GM12872 (cell line): ENCODE measurements at regions not wholly inside any gene's neighbourhood (a gene's known extent, or its start where the extent isn't known, plus 50 kb on each side); places are given as distances from the start of the nearest gene placed in this dataset.

ENCODE experiments used
- CTCF ChIP-seq: IDR thresholded peaks from 3 replicates; pipeline ENCODE4 v1.5.1; 2011; ENCODE audit warnings: low read depth, mild to moderate bottlenecking, low read length, moderate library complexity; ENCODE audit not compliant: insufficient read depth

GRCh38 chr2:83534416-83534815 is 924.7 kb downstream of the SUCLG1 start:
- TF ChIP-seq CTCF = no peak

GRCh38 chr2:83531206-83531826 is 927.8 kb downstream of the SUCLG1 start:
- no peak for TF ChIP-seq CTCF

GRCh38 chr2:83528767-83529166 is 930.3 kb downstream of the SUCLG1 start:
- TF ChIP-seq CTCF = no peak

- no peak for TF ChIP-seq CTCF
Measured at GRCh38 chr2:83522891-83523493, 936.1 kb downstream of the SUCLG1 start.

GRCh38 chr2:83517727-83518368 is 941.2 kb downstream of the SUCLG1 start:
- TF ChIP-seq CTCF = no peak

- 0 out of 3 replicates have a peak, but pooled peaks have one; percentile 17 for TF ChIP-seq CTCF
Measured at GRCh38 chr2:83516503-83516902, 942.6 kb downstream of the SUCLG1 start.

- no peak for TF ChIP-seq CTCF
Measured at GRCh38 chr2:83487451-83487850, 971.6 kb downstream of the SUCLG1 start.
